GM19452 (cell line): ENCODE measurements at regions not wholly inside any gene's neighbourhood (a gene's known extent, or its start where the extent isn't known, plus 50 kb on each side); places are given as distances from the start of the nearest gene placed in this dataset.

ENCODE experiments used
- ATAC-seq: cut with Tn5 transposase; IDR thresholded peaks from one replicate; pipeline ENCODE4 v1.9.1; 2021; ENCODE audit not compliant: unreplicated experiment

DNA sequence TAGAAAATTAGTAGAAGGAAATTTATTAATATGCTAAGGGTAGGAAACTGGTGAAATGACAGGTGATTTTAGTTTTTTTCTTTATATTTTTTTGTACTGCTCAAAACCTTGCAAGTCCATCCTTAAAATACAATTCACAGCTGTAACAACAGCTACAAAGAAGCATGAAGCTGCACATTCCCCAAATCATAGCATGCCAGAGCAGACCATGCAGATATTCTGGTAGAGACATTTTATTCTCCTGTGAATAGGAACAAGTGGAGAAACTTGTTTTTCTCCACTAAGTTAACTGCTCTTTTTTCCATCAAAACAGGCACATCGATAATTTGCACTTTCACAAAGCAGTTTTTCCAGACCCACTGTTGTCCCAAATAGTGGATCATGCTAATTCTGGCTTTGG lies 1125.7 kb downstream of the BRINP3 start:
- ATAC-seq: no peak

DNA sequence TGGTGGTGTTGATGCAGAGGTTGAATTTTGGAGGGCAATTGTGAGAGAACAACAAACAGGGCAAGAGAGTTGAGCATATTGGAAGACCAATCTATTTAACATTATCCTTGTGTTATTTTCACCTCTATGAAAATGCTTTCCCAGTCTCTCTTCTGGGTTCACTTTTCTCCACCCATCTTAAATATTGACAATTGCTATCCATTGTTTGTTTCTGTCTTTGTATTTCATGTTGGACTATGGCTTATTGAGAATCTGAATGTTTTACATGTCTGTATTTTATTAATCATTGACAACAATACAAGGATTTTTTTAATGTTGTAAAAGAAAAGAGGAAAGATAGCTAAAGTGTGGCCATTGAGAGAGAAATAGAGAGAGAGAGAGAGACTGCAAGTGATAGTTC lies 1121.5 kb downstream of the BRINP3 start:
- no peak for ATAC-seq

DNA sequence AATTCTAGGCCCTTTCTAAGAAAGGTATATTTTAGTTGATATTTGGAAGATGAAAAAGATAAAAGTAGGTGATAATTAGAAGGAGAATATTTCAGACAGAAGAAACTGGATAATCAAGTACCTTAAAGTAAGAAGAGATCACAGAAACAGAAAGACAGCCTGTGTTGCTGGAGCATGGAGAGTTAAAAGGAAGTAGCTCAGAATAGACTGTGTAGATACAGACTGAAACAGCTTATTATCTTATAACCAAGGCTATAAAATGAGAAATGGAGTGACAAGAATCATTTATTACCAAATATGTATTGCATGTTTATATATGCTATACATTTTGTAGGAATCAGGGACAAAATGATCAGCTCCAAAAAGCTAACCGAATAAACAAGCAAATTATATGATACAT lies 1120.3 kb downstream of the BRINP3 start:
- ATAC-seq: no peak

DNA sequence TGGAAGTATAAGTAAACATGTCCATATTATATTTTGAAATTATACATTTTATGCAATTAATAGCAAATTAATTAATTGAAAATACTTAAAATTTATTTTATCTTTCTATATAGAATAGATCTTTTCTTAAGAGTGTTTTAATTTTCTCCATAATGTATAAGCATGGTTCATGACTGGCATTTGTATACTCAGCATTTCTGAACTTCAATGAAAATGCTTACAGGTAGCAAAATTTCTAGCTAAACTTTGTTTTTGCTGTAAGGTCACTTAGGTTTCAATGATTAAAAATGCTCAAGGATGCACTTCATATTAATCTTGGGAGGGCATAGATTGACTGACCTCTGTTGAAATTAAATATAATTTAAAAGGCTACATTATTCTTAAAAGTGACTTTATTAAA lies 1108.1 kb downstream of the BRINP3 start:
- ATAC-seq: no peak

DNA sequence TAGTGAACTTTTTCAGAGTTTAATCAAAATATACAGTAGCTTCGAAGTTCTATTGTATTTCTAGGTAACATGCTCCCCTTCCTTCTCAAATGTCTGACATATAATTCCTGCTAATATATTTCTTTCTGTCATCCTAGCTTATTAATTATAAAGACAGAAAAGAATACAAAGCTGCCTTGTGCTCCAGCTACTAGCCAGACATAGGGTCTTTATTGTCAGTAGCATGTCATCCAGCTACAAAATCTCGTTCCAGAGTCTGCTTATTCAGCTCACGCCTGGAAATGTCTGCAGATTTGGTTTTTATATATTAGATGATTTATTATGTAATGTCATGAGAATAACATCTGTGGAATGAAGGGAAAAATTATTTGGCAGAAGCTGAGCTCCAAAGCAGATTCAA lies 1102.8 kb downstream of the BRINP3 start:
- ATAC-seq: no peak

DNA sequence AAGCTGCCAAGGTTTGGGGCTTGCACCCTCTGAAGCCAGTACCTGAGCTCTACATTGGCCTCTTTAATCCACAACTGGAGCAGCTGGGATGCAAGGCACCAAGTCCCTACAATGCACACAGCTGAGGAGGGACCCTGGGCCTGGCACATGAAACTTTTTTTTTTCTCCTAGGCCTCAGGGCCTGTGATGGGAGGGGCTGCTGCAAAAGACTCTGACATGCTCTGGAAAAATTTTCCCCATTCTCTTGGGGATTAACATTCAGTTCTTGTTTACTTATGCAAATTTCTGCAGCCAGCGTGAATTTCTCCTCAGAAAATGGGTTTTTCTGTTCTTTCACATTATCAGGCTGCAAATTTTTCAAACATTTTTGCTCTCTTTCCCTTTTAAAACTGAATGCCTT lies 1072.2 kb downstream of the BRINP3 start:
- ATAC-seq: no peak

DNA sequence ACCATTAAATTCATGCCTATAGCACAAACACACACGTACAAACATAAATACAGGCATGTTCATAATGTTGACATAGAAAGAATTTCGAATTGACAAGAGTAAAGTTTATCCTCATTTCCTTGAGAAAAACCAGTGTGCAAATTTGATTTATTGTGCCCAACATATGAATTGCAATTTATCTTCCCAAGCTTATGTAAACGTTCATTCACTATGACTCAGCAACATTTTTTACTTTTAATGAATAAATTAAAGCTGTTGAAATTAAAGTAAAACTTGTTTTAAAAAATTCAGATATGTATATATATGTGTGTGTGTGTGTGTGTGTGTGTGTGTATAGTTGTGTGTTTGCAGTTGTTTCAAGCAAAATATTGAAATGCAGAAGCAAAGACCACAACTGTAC lies 1067.9 kb downstream of the BRINP3 start:
- ATAC-seq: no peak

DNA sequence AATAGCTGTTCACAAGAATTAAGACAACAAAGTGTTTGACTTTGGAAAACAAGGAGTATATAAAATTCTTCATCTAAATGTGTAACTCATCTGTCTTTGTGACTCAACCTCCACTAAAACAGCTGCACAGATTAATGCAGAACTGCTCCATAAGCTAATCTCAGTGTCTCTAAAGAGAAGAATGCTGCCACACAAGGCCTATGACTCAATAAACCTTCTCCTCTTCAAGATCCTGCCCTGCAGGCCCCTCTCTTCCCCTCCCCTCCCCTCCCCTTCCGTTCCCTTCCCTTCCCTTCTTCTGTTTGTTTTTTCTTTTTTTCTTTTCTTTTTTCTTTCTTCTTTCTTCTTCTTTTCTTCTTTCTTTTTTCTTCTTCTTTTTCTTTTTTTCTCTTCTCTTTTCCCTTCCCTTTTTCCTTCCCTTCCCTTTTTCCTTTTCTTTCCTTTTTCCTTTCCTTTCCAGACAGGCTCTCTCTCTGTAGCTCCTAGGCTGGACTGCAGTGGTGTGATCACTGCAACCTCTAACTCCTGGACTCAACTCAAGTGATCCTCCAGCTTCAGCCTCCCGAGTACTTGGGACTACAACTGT lies 1052.8 kb downstream of the BRINP3 start:
- no peak for ATAC-seq

DNA sequence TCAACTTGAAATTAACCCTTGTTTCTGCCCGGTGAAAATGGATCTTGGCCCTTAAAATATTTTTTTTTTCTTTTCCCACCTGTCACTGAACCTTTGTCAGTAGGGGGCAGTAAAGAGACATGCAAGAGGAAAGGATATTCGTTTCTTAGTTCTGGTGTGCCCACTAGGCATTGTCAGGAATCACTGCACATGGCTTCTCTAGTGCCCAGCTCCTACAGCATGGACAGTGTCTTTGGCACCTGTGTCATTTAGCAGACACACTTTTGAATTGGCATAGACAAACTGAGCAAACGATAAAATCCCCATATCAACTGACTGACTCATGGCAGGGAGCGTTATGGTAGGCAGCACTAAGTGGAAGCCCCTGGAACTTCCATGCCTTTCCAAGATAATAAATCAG lies 1048.1 kb downstream of the BRINP3 start:
- no peak for ATAC-seq

DNA sequence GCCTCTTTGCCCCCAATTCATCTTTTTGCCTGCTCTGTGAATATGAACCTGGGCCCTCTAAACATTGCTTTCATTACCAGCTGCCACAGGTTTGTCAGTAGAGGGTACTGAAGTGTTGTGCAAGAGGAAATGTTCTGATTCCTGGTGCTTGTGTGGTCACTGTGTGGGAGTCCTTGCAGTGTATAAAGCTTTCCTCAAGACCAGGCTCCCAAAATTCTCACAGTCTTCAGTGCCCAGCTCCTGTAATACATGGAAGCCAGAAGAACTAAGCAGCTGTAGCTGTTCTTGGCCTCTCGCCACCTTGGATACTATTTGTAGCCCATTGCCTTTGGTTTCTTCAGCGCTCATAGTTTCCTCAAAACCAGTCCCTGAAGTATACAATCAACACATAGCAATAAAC lies 1046.2 kb downstream of the BRINP3 start:
- ATAC-seq: no peak

DNA sequence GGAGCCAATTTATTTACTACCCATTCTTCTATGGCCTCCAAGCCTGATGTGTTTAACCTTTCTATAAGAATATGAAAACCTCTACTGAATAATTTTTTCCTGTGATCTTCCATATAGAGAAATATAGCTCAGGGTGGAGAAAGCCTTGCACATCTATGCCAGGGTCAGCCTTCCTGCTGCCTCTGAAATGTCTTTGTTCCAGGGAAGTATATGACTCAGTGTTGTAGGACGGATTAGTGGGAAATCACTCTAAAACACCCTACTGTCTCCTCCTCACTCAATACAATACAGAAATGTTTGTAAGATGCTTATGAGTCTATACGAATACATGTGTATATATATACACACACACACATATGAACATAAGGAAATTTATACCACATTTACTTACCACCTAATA lies 1044.9 kb downstream of the BRINP3 start:
- no peak for ATAC-seq

DNA sequence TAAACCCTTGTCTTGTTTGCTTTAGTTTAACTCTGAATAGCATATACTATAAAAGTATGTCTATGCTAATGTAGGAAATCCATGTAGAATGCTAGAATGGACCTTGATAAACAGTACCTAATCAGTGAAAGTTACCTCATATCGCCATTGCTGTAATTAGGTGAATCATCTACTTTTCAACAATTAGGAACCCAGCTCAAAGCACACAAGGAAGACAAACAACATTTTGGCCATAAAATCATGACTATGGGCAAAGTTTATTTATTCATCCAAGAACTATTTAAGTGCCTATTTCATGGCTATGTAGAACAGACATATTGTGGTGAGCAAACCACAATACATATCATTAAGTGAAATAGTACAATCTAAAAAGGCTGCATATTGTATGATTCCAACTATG lies 1043.2 kb downstream of the BRINP3 start:
- no peak for ATAC-seq

DNA sequence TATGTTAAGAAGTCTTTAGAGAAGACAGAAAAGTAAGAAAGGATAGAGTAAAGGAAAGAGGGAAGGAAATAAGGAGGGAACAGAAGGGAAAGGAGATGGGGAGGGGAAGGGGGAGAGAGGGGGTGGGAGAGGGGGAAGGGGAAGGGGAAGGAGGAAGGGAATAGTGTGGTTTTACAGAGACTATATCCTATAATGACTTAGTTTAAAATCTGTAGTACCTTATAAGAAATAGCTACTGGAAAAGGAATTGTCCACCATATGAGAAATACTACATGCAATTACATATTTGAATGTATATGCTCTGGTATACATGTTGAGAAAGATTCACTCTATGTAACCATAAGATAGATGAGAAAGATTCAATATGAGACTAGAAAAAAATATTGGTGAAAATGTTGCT lies 1042.3 kb downstream of the BRINP3 start:
- no peak for ATAC-seq

DNA sequence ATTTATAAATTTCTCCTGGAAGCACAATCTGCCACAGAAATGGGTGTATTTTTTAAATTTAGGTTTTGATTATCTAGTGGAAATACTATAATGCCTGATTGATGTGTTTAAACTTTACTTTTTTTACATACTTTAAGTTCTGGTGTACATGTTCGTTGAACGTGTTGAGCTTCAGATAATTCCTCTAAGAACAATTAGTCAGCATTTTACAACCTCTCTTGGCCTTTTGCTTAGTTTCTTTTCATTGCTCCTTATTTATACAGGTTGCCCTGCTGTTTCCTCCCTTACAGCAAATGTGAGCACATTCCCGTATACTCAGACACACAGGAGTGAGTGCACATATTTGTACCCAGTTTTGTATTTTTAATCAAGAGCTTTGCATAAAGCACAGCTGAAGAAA lies 1038.9 kb downstream of the BRINP3 start:
- ATAC-seq: no peak

DNA sequence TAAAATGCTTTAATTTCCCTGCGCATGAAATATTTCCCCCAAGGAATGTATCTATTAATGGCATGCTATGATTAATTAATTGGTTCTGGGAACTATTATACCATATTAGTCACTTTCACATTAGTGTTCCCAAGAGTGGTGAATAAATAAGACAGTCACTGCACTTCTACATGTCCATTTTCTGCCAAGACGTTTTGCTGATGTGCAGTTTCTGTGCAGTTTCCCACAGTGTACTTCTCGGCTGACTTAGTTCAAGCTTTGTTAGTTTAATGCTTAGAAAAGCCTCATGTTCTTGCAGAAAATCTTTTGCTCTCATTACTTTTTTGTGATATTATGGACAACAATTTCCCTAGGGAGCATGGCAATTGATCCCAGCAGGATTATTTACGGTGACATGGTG lies 1014.5 kb downstream of the BRINP3 start:
- ATAC-seq: no peak

DNA sequence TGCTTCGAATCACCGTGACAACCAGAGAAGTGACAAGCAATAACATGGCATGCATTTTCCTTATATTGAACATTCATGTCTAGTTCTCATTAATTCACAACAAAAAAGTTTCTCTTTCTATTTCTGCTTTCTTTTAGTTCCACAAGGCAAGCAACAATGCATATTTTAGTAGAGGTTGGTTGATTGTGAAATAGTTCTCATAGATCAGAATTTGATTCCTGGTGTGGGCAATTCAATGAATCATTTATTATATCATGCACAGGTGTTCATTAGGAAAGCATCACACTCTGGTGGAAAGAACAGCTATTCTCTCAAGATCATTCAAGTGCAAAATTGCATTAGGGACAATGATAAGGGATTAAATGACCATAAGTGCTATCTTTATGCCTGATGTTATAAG lies 980.9 kb downstream of the BRINP3 start:
- ATAC-seq: no peak

DNA sequence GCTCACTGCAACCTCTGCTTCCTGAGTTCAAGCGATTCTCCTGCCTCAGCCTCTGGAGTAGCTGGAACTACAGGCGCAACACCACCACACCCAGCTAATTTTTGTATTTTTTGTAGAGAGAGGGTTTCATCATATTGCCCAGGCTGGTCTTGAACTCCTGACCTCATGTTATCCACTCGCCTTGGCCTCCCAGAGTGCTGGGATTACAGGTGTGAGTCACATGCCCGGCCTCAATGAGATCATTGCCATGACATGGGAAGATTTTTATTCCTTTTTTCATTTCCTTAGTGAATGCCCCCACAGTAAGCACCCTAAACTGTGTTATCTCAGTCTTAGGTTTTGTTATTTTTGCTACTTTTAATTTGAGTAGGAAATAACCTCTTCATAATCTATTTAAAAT lies 977.9 kb downstream of the BRINP3 start:
- ATAC-seq: no peak

DNA sequence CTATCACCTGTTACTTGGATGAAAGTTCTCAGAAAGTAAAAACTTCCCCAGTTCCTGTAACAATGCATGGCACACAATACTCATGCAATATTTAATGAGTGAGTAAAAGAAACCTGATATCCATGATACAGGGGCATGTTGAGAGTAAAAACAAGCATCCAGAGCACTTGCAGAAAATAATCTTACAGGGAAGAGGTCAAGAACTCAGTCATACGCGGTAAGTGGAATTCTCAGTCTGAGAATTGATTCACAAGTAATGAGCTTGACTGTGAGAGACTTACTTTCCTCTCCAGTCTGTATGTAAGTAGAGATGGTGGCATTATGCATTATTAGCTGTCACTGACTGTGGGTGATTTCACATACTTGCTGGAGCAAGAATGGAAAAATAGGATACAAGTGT lies 976.9 kb downstream of the BRINP3 start:
- no peak for ATAC-seq

DNA sequence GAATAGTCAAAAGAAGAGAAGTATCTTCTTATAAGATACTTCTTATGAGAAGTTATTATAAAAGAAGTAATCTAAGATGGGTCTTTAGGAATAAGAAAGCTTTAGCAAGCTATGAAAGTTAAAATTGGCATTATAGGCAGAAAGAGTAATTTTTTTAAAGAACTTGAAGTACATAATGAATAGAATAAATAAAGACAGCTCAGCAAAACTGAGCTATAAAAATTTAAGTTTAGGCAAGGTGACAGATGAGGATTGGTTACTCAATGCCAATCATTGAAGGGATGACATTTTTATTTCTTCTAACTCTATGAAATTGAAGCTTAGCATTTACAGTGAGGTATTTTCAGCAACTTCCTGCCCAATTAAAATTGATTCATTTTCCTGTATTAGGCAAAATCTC lies 966.8 kb downstream of the BRINP3 start:
- ATAC-seq: no peak

DNA sequence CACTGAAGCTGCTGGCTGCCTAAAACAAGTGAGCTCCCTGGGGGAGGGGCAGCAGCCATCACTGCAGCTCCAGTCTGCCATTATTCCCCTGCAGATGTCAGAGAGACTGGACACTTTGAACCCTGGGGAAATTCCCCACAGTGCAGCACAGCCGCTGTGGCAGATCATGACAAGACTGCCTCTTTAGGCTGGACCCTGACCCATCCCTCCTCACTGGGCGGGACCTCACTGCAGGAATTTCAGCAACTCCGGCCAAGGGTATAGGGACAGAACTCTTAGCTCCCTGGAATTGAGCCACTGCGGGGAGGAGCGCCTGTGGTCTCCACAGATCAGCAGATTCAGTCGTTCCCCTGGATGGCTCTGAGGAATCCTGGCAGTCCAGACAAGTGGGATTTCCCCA lies 964.6 kb downstream of the BRINP3 start:
- ATAC-seq: no peak

DNA sequence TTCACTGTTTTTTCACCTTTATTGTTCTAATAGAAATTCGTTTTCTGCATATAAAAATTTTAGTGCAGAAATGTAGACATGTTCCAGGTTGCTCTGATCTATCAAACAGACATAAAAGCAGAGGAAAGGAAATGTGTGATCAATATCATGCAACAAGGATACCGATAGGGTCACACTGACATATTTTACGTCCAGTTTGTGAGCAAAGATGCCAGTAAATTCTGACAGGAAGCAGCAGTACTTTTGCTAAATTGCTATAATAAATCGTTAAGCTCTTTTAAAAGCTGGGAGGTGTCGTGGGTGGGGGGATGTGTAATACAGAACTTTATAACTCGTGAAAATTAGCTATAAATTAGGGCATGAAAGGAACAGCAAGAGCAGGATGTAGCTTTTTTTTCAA lies 955.2 kb downstream of the BRINP3 start:
- no peak for ATAC-seq

DNA sequence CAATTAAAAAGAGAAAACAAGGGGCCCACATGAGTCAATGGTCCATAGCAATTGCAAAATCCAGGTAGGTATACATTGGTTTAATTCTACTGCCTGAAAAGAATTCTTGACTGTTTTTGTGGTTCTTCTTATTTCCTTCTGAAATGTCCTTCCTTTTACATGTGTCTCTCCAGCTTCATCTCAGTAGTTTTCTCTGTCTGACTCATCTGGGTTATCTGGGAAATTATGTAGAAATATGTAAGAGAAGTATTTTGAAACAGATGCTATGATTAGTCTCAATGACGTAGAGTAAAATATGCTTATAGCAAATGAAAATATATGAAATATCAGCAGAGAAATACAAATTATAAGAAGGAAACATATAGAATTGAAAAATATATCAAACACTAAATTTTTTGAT lies 953.2 kb downstream of the BRINP3 start:
- ATAC-seq: no peak

DNA sequence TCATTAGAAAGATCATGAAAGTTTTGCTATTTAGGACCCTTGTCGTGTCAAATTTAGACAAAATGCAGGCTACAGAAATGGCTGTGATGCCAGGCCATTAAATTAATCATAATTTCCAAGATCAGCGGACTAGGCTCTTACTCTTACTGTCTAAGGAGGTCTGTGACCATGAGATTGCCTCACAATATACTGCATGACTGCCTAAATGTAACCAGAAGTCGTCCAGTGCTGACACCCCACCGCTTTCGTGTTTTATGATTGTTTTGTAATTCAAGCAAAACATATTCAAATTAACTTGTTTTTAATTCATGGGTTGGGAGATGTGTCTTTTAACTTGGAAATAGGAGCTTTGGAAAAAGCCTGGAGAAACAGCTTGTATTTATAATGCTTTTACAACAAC lies 947.5 kb downstream of the BRINP3 start:
- ATAC-seq: no peak

DNA sequence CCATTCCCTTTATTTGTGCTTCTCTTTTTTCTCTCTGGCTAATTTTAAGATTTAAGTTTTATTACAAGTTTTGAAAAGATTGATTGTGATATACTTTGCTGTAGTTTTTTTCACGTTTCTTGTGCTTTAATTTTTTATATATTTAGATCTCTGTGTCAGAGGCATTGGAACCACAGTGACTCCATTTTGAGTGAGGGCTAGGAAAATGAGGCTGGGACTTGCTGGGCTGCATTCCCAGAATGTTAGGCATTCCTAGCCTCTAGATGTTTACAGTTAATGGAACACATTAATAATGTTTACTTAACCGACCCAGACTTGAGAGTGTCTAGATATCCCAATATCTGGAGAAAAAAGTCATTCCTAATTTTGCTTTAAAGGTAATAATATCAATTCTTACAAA lies 939.4 kb downstream of the BRINP3 start:
- no peak for ATAC-seq
